ENCODE measurements at regions not wholly inside any gene's neighbourhood (a gene's known extent, or its start where the extent isn't known, plus 50 kb on each side); places are given as distances from the start of the nearest gene placed in this dataset.

GRCh38 chr7:97401398-97401797 lies 283.9 kb downstream of the SDHAF3 start:
- 63% methylated on average over 3 of the region's 5 CpGs for WGBS (ENCODE audit: insufficient coverage)
- Histone ChIP-seq H3K4me1 (ENCODE audit: control insufficient read depth, insufficient read depth, low read length) (no peaks in the 10 kb centered on the region), H3K27me3 (ENCODE audit: control insufficient read depth, insufficient read depth, low read length) (no peaks in the 10 kb centered on the region), H3K9me3 (ENCODE audit: control insufficient read depth, insufficient read depth, low read length) (no peaks in the 10 kb centered on the region), H3K4me3 (ENCODE audit: low read length) (no peak overlapping the region), H3K27ac (ENCODE audit: low read length) (no peak overlapping the region), H3K36me3 (ENCODE audit: control insufficient read depth, insufficient read depth, low read length) (no peaks in the 10 kb centered on the region)
- no peak overlapping the region for H3K27ac Mint-ChIP-seq
- H3K4me1 Mint-ChIP-seq: no peaks in the 10 kb centered on the region
- no peaks in the 10 kb centered on the region for H3K27me3 Mint-ChIP-seq (ENCODE audit: low read depth in 2 of 2)
- no peak overlapping the region for H3K4me3 Mint-ChIP-seq
- no peaks in the 10 kb centered on the region for H3K9me3 Mint-ChIP-seq
- no peaks in the 10 kb centered on the region for H3K36me3 Mint-ChIP-seq
- DNase-seq (no peak), ATAC-seq (no peak)
- intact Hi-C loops (cut with micrococcal nuclease): no loop called here
- TF ChIP-seq, protein P1, sequence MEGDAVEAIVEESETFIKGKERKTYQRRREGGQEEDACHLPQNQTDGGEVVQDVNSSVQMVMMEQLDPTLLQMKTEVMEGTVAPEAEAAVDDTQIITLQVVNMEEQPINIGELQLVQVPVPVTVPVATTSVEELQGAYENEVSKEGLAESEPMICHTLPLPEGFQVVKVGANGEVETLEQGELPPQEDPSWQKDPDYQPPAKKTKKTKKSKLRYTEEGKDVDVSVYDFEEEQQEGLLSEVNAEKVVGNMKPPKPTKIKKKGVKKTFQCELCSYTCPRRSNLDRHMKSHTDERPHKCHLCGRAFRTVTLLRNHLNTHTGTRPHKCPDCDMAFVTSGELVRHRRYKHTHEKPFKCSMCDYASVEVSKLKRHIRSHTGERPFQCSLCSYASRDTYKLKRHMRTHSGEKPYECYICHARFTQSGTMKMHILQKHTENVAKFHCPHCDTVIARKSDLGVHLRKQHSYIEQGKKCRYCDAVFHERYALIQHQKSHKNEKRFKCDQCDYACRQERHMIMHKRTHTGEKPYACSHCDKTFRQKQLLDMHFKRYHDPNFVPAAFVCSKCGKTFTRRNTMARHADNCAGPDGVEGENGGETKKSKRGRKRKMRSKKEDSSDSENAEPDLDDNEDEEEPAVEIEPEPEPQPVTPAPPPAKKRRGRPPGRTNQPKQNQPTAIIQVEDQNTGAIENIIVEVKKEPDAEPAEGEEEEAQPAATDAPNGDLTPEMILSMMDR (IDR thresholded peaks at IDR 0.05): no peak

DNA sequence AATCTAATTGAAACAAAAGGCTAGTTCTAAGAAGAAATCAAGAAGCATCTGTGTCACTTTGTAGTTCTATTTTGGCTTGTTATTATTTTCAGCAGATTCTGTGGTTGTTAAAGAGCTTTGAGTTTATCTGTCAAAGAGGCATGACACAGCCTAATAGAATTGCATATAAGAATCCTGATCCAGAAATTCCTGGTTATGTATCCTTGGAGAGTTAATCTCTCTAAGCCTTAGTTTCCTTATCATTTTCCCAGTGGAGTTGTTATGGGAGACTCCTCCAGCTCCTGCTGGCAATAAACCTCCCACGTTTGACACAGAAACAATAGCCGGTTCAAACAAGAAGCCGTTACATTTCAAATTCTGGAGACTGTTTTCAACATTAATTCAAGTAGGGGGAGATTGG lies 288.3 kb downstream of the SDHAF3 start:
- intact Hi-C loops (cut with micrococcal nuclease): no loop called here
- Mint-ChIP-seq H3K4me3 (no peak overlapping the region), H3K4me1 (no peaks in the 10 kb centered on the region), H3K27ac (no peak overlapping the region), H3K36me3 (no peaks in the 10 kb centered on the region), H3K27me3 (ENCODE audit: low read depth in 2 of 2) (no peaks in the 10 kb centered on the region), H3K9me3 (peaks cover 0 to 5% of the 10 kb centered on the region in 2 donors)
- ATAC-seq (no peak), DNase-seq (no peak)
- no peaks in the 10 kb centered on the region for H3K36me3 ChIP-seq (ENCODE audit: control insufficient read depth, insufficient read depth, low read length)
- H3K9me3 ChIP-seq (ENCODE audit: control insufficient read depth, insufficient read depth, low read length): no peaks in the 10 kb centered on the region
- H3K27ac ChIP-seq (ENCODE audit: low read length): no peak overlapping the region
- H3K4me1 ChIP-seq (ENCODE audit: control insufficient read depth, insufficient read depth, low read length): no peaks in the 10 kb centered on the region
- WGBS (ENCODE audit: insufficient coverage): no CpG with 5 or more reads among the region's 3 CpGs
- H3K27me3 ChIP-seq (ENCODE audit: control insufficient read depth, insufficient read depth, low read length): no peaks in the 10 kb centered on the region
- no peak overlapping the region for H3K4me3 ChIP-seq (ENCODE audit: low read length)
- TF ChIP-seq, protein P1 (IDR thresholded peaks at IDR 0.05): no peak

- TF ChIP-seq, protein P1 (IDR thresholded peaks at IDR 0.05): no peak
- H3K27ac Mint-ChIP-seq: no peak overlapping the region
- H3K4me3 Mint-ChIP-seq: no peak overlapping the region
- H3K36me3 Mint-ChIP-seq: no peaks in the 10 kb centered on the region
- DNase-seq: no peak
- no peak overlapping the region for H3K27ac ChIP-seq (ENCODE audit: low read length)
- no peaks in the 10 kb centered on the region for H3K9me3 ChIP-seq (ENCODE audit: control insufficient read depth, insufficient read depth, low read length)
- intact Hi-C loops (cut with micrococcal nuclease): no loop called here
- no peaks in the 10 kb centered on the region for H3K36me3 ChIP-seq (ENCODE audit: control insufficient read depth, insufficient read depth, low read length)
- no peaks in the 10 kb centered on the region for H3K27me3 ChIP-seq (ENCODE audit: control insufficient read depth, insufficient read depth, low read length)
- peaks cover 0 to 5% of the 10 kb centered on the region in 2 donors for H3K9me3 Mint-ChIP-seq
- no peak overlapping the region for H3K4me3 ChIP-seq (ENCODE audit: low read length)
- no peak for ATAC-seq
- no peaks in the 10 kb centered on the region for H3K4me1 Mint-ChIP-seq
- no peaks in the 10 kb centered on the region for H3K4me1 ChIP-seq (ENCODE audit: control insufficient read depth, insufficient read depth, low read length)
- H3K27me3 Mint-ChIP-seq (ENCODE audit: low read depth in 2 of 2): no peaks in the 10 kb centered on the region
Observed at GRCh38 chr7:97407106-97407505, 289.6 kb downstream of the SDHAF3 start.

DNA sequence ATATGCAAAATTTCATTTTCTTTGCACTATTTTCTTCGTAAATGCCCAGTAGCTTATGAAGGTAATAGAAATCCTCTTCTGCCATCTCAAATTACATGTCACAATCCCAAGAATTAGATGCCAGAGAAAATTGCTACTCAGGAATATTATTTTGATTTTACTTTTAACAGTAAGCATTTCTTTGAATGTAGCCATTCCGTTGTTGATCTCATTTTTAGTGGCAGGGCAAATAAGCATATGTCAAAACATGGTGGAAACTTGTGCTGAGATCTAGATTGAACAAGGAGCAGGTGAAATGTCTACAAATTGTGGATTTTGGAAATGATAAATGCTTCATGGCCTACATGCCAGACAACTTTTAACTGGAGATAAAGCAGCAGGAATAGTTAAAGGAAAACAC lies 291.8 kb downstream of the SDHAF3 start:
- Mint-ChIP-seq H3K36me3 (no peaks in the 10 kb centered on the region), H3K27me3 (ENCODE audit: low read depth in 2 of 2) (no peaks in the 10 kb centered on the region), H3K4me1 (no peaks in the 10 kb centered on the region), H3K9me3 (peaks cover 4 to 5% of the 10 kb centered on the region in 2 donors), H3K27ac (no peak overlapping the region), H3K4me3 (no peak overlapping the region)
- H3K4me3 ChIP-seq (ENCODE audit: low read length): no peak overlapping the region
- no peak for ATAC-seq
- H3K9me3 ChIP-seq (ENCODE audit: control insufficient read depth, insufficient read depth, low read length): no peaks in the 10 kb centered on the region
- no peaks in the 10 kb centered on the region for H3K27me3 ChIP-seq (ENCODE audit: control insufficient read depth, insufficient read depth, low read length)
- H3K4me1 ChIP-seq (ENCODE audit: control insufficient read depth, insufficient read depth, low read length): no peaks in the 10 kb centered on the region
- TF ChIP-seq, protein P1 (IDR thresholded peaks at IDR 0.05): no peak
- intact Hi-C loops (cut with micrococcal nuclease): no loop called here
- 81% methylated on average over 1 of the region's 2 CpGs for WGBS (ENCODE audit: insufficient coverage)
- H3K36me3 ChIP-seq (ENCODE audit: control insufficient read depth, insufficient read depth, low read length): no peaks in the 10 kb centered on the region
- DNase-seq: no peak
- H3K27ac ChIP-seq (ENCODE audit: low read length): no peak overlapping the region
